ENCODE measurements at regions not wholly inside any gene's neighbourhood (a gene's known extent, or its start where the extent isn't known, plus 50 kb on each side); places are given as distances from the start of the nearest gene placed in this dataset.

DNA sequence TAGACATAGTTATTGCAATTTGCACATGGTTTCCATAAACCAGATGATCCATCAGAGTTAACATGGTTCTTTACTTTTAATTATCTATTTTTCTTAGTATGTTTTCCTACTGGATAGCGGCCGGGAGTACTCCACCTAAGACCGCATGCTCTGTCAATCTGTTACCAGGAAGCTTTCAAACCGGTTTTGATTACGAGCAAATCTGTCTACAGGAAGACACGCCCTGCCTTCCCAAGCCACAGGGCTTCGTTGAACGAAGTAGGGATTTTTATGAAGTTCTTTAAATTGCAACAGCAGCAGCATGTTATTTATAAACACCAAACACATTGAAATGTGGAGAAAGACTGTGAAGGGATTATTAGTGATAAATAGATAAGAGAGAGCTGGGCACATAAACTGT lies 283.3 kb upstream of the ROBO2 start:
- H4K91ac ChIP-seq (replicated peaks; ENCODE audit: insufficient read length, low read length): no peak overlapping the region
- no peak overlapping the region for H3K4ac ChIP-seq (replicated peaks; ENCODE audit: insufficient read length, low read depth, low read length)
- no peaks in the 10 kb centered on the region for H3K79me1 ChIP-seq (ENCODE audit: low read depth, low read length)
- DNase-seq (ENCODE audit: low read depth in 1 of 2, low spot score in 2 of 2): no peak
- no peak overlapping the region for H3K56ac ChIP-seq (replicated peaks; ENCODE audit: insufficient read length, low read depth, low read length)
- H3K27ac ChIP-seq (ENCODE audit: low read depth, low read length): no peak overlapping the region
- no peak overlapping the region for H2BK120ac ChIP-seq (replicated peaks; ENCODE audit: low read depth, low read length)
- TF ChIP-seq EP300 (IDR thresholded peaks at IDR 0.05; ENCODE audit: borderline replicate concordance in 1 of 2, low read depth in 2 of 2, low read length in 2 of 2): no peak
- no peak overlapping the region for H2BK12ac ChIP-seq (ENCODE audit: low read depth, low read length)
- H2AFZ ChIP-seq (ENCODE audit: low read length): no peak overlapping the region
- no peaks in the 10 kb centered on the region for H3K36me3 ChIP-seq (ENCODE audit: control insufficient read depth in 2 of 4, insufficient read depth in 4 of 4, low read length in 3 of 4)
- no peaks in the 10 kb centered on the region for H3K23me2 ChIP-seq (ENCODE audit: low read depth, low read length)
- H3K4me3 ChIP-seq (ENCODE audit: extremely low read depth in 1 of 4, insufficient read depth in 2 of 4, low read depth in 3 of 4, low read length in 4 of 4): no peak overlapping the region
- CTCF ChIA-PET (ENCODE audit: partially characterized antibody): no interaction called here
- no peak overlapping the region for H2BK15ac ChIP-seq (ENCODE audit: low read length)
- no peak overlapping the region for H3K9ac ChIP-seq (replicated peaks in 1 of 4; ENCODE audit: extremely low read depth in 1 of 4, low read depth in 3 of 4, low read length in 3 of 4)
- H3K4me2 ChIP-seq (ENCODE audit: insufficient read depth in 1 of 2, low read depth in 2 of 2, low read length in 2 of 2): no peak overlapping the region
- H3K23ac ChIP-seq (ENCODE audit: insufficient read length): no peak overlapping the region
- H4K20me1 ChIP-seq (replicated peaks in 1 of 2; ENCODE audit: control insufficient read depth in 1 of 2, insufficient read depth in 2 of 2, low read length in 2 of 2): no peaks in the 10 kb centered on the region
- H3K4me1 ChIP-seq (replicated peaks in 1 of 4; ENCODE audit: control insufficient read depth in 3 of 4, insufficient read depth in 4 of 4, low read length in 3 of 4): no peaks in the 10 kb centered on the region
- WGBS, 2 experiments (ENCODE audit: extremely low coverage in 1 of 2, insufficient coverage in 1 of 2, insufficient read length in 1 of 2, insufficient replicate concordance in 2 of 2, low coverage in 1 of 2, low lambda C conversion rate in 2 of 2, missing lambda C conversion rate in 1 of 2): 96% methylated on average over 8 of the region's 8 CpGs; no CpG with 5 or more reads in 1 of the 2 experiments
- FAIRE-seq: no peak
- no peak overlapping the region for H3K18ac ChIP-seq (ENCODE audit: extremely low read depth, low read length)
- POLR2A ChIA-PET (ENCODE audit: partially characterized antibody): no interaction called here
- no peak overlapping the region for H2BK5ac ChIP-seq (ENCODE audit: low read depth, low read length)
- H3K27me3 ChIP-seq (replicated peaks in 1 of 4; ENCODE audit: control insufficient read depth in 3 of 4, extremely low read depth in 1 of 4, insufficient read depth in 3 of 4, low read length in 3 of 4): no peaks in the 10 kb centered on the region
- H3K79me2 ChIP-seq (ENCODE audit: control insufficient read depth in 1 of 2, insufficient read depth in 2 of 2, low read length in 2 of 2): no peaks in the 10 kb centered on the region
- H2AK5ac ChIP-seq (ENCODE audit: low read depth, low read length): no peak overlapping the region
- no peak overlapping the region for H4K5ac ChIP-seq (ENCODE audit: insufficient read length, low read depth, low read length)
- no peaks in the 10 kb centered on the region for H3K9me3 ChIP-seq (ENCODE audit: insufficient read depth in 2 of 2, low read depth in 1 of 2, low read length in 1 of 2)
- no peak overlapping the region for H4K8ac ChIP-seq (ENCODE audit: extremely low read depth, insufficient read depth, low read length)
- H3K14ac ChIP-seq (ENCODE audit: insufficient read length): no peak overlapping the region
- no peak overlapping the region for H2BK20ac ChIP-seq (ENCODE audit: low read length)

Data from H1 (cell line).